GM12891 (cell line): ENCODE measurements at regions not wholly inside any gene's neighbourhood (a gene's known extent, or its start where the extent isn't known, plus 50 kb on each side); places are given as distances from the start of the nearest gene placed in this dataset.

Source experiments
- PAX5 ChIP-seq: IDR thresholded peaks from 2 replicates; pipeline ENCODE4 v1.6.1; 2011; ENCODE audit warnings: low read length, moderate library complexity, mild to moderate bottlenecking; ENCODE audit not compliant: insufficient read depth, severe bottlenecking
- POLR2A ChIP-seq: IDR thresholded peaks from 2 replicates; pipeline ENCODE4 v1.6.1; 2011; ENCODE audit warnings: low read depth, low read length, control low read depth
- POLR2AphosphoS5 ChIP-seq: IDR thresholded peaks from 2 replicates; pipeline ENCODE4 v1.6.1; 2011; ENCODE audit warnings: low read depth, low read length, control low read depth
- POU2F2 ChIP-seq: IDR thresholded peaks from 2 replicates; pipeline ENCODE4 v1.6.1; 2011; ENCODE audit warnings: low read depth, mild to moderate bottlenecking, control low read depth, low read length, moderate library complexity
- SPI1 ChIP-seq: IDR thresholded peaks from 2 replicates; pipeline ENCODE4 v1.6.1; 2011; ENCODE audit warnings: low read depth, low read length, control low read depth
- TAF1 ChIP-seq: IDR thresholded peaks from 2 replicates; pipeline ENCODE4 v1.6.1; 2011; ENCODE audit warnings: low read depth, low read length, control low read depth

DNA sequence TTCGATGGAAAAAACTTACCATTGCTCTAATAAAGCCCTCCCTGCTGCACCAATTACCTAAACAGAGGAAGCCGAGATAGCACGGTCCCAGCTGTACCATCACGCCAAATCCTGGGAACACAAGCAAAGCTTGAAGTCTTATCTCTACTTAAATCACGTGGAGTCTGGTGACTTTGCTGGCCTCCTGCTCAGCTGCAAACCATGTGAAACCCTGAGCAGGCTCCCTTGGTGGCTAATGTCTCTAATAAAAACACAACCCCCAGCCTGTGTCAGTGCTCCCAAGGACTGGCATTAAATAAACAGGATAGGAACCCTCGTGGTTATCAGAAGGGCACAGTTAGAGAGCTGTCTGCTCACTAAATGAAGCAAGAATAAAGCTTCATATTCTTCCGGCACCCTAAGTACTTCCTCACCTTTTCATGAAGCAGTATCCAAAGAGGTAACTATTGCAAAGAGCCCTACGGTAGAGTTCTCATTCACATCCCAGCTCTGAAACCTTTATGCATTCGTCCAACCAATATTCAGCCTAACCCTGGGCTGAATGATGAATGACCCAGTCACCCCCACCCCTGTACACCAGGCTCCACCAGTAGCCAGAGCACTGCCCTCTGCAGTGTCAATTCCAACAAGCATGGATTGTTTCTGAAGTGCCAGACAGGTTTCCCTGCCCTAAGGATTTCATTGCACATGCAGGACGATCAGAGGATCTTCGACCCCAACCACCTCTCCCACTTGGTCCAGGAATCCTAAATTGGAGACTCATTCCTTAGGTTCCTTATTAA is 452.7 kb upstream of the TMPO start:
- TF ChIP-seq TAF1 (no peak), POU2F2 (no peak), POLR2A (no peak), POLR2AphosphoS5 (no peak), SPI1 (no peak), PAX5 (no peak)
